Pancreas (tissue), 10 donors: ENCODE measurements at regions not wholly inside any gene's neighbourhood (a gene's known extent, or its start where the extent isn't known, plus 50 kb on each side); places are given as distances from the start of the nearest gene placed in this dataset.

Experiments used
- ATAC-seq, 4 donors: fragments of 200-7000 bp; cut with Tn5 transposase; one replicate each; pipeline versions ENCODE4 v1.8.0 to v1.9.1; 2020; ENCODE audit warnings: mild to moderate bottlenecking in 4 of 4, moderate library complexity in 4 of 4
- DNase-seq, 6 donors: peaks; one replicate each; pipeline ENCODE4 v3.0.0-alpha.2; 2020
- FAIRE-seq: peaks from 2 replicates; lab custom pipeline; 2012; peaks lifted over from hg19 to GRCh38; lab: Jason Lieb, UNC
- H3K27ac ChIP-seq, 4 donors: fragments of 200-600 bp; sonication (generic); 1 replicate in 3 of 4; 2 replicates in 1 of 4; pipeline versions ENCODE4 v1.5.0 to v1.8.0; 2020
- H3K27me3 ChIP-seq, 4 donors: fragments of 200-600 bp; one replicate each; pipeline ENCODE4 v1.8.0; 2021
- H3K36me3 ChIP-seq, 3 donors: fragments of 200-600 bp; sonication (generic) in 1 of 3; one replicate each; pipeline versions ENCODE4 v1.5.0 to v1.8.0; 2020 to 2021
- H3K4me1 ChIP-seq, 3 donors: fragments of 200-600 bp; one replicate each; pipeline ENCODE4 v1.8.0; 2021
- H3K4me3 ChIP-seq, 4 donors: fragments of 200-600 bp; sonication (generic) in 2 of 4; one replicate each; pipeline versions ENCODE4 v1.5.0 to v1.8.0; 2020 to 2021
- H3K9me3 ChIP-seq, 4 donors: fragments of 200-600 bp; one replicate each; pipeline ENCODE4 v1.8.0; 2021
- WGBS, 2 donors: extraction: QIAGEN DNeasy Blood & Tissue Kit; methylation state at CpG; one replicate each; pipeline ENCODE4 v1.1.7; 2013; 5-methylcytosine and 5-hydroxymethylcytosine counted together
- intact Hi-C, 3 donors: fragments of 100-400 bp; cut with DNase I; formaldehyde crosslinking; loops; one replicate each; pipeline versions ENCODE4 v1.11.1 to v1.14.2; 2022
- TF ChIP-seq, protein P1 (sequence below), 4 donors: fragments of 200-600 bp; sonication (generic) in 3 of 4; IDR thresholded peaks; one replicate each; pipeline versions ENCODE4 v1.5.0 to v1.8.0; 2021; ENCODE audit warnings: antibody characterized with exemption in 4 of 4
- donor health status: healthy with polysubstance abuse.
- donor health status: DM: no; HTN: no; CAD: no; lungs with moderate emphysema.
- donor health status: DM: no; HTN: no; CAD: no.
- donor health status: control.
- donor health status: control.
- donor health status: Bipolar disorder and iron deficiency.
- donor health status: DM: yes; HTN: yes; CAD: no.
- donor health status: DM: no; HTN: no; CAD: no.
- donor health status: DM: no; HTN: no; CAD: no.
- donor health status: DM: yes; HTN: yes; CAD: no.

DNA sequence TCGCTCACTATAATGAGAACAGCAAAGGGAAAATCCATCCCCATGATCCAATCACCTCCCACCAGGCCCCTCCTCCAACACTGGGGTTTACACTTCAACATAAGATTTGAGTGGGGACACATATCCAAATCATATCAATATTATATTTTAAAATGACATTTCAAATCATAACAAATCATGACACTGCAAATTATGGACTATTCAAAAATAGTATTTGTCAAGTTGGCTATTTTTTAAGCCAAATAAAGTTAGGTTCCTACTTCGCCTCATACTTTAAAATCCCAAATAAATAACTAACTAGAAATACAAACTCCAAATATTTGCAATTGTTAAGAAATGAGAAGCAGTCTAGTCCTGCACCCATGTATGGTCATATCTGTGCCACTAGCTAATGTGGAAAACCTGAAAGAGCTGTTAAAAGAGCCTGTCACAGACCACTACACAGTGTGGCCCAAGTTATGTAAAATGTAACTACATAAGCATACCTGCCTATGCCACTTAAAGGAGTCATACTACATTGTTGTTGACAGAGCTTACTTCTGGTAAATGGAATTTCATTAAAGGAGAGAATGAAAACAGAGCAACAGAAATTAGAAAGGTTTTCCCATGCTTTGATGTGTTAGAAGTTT lies 334.7 kb upstream of the GULP1 start:
- WGBS, 2 donors, result 85 to 90% methylated on average over 2 of the region's 2 CpGs
- H3K27me3 ChIP-seq, result no peaks in the 10 kb centered on the region
- TF ChIP-seq, protein P1, sequence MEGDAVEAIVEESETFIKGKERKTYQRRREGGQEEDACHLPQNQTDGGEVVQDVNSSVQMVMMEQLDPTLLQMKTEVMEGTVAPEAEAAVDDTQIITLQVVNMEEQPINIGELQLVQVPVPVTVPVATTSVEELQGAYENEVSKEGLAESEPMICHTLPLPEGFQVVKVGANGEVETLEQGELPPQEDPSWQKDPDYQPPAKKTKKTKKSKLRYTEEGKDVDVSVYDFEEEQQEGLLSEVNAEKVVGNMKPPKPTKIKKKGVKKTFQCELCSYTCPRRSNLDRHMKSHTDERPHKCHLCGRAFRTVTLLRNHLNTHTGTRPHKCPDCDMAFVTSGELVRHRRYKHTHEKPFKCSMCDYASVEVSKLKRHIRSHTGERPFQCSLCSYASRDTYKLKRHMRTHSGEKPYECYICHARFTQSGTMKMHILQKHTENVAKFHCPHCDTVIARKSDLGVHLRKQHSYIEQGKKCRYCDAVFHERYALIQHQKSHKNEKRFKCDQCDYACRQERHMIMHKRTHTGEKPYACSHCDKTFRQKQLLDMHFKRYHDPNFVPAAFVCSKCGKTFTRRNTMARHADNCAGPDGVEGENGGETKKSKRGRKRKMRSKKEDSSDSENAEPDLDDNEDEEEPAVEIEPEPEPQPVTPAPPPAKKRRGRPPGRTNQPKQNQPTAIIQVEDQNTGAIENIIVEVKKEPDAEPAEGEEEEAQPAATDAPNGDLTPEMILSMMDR (IDR thresholded peaks at IDR 0.05), result no peak

GRCh38 chr2:187959821-187960220 lies 331.9 kb upstream of the GULP1 start:
- Histone ChIP-seq H3K4me1 (no peaks in the 10 kb centered on the region), H3K27me3 (no peaks in the 10 kb centered on the region), H3K27ac (no peak overlapping the region), H3K4me3 (no peak overlapping the region), H3K9me3 (no peaks in the 10 kb centered on the region), H3K36me3 (no peaks in the 10 kb centered on the region)
- TF ChIP-seq, protein P1 (IDR thresholded peaks at IDR 0.05), result no peak
- no peak for ATAC-seq
- no peak for FAIRE-seq
- intact Hi-C loops, result no loop called here
- DNase-seq, result no peak

More for the DNA sequence above, 334.7 kb upstream of the GULP1 start:
- Histone ChIP-seq H3K27ac (no peak overlapping the region), H3K4me1 (no peaks in the 10 kb centered on the region), H3K9me3 (no peaks in the 10 kb centered on the region), H3K4me3 (no peak overlapping the region), H3K36me3 (no peaks in the 10 kb centered on the region)
- intact Hi-C loops, result no loop called here
- FAIRE-seq, result no peak
- ATAC-seq, result peak in 2 of 4 donors; percentile 18 to 36
- DNase-seq, result no peak

GRCh38 chr2:187962538-187962937 lies 329.1 kb upstream of the GULP1 start:
- no peak overlapping the region for H3K4me3 ChIP-seq
- intact Hi-C loops, result no loop called here
- no peak for FAIRE-seq
- no peaks in the 10 kb centered on the region for H3K27me3 ChIP-seq
- WGBS, 2 donors, result 87 to 90% methylated on average over 2 of the region's 2 CpGs
- H3K4me1 ChIP-seq, result no peaks in the 10 kb centered on the region
- no peak for DNase-seq
- no peak for ATAC-seq
- no peaks in the 10 kb centered on the region for H3K9me3 ChIP-seq
- TF ChIP-seq, protein P1 (IDR thresholded peaks at IDR 0.05), result no peak
- H3K27ac ChIP-seq, result no peak overlapping the region
- no peaks in the 10 kb centered on the region for H3K36me3 ChIP-seq

DNA sequence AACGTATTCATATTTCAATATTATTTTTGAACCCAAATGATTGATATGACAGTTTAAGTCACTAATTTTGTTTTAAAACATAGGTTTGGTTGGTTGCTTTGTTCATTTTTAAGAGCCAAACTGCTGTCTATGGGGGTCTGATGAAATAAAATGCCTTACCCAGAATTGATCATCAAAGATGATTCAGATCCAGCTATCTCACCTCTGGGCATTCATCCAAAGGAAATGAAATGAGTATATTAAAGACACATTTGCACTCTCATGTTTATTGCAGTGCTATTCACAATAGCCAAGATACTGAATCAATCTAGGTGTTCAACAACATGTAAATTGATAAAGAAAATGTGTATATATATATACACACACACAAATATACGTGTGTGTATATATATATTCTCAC lies 326.9 kb upstream of the GULP1 start:
- FAIRE-seq (no peak), DNase-seq (no peak), ATAC-seq (no peak)
- H3K4me1 ChIP-seq, result no peaks in the 10 kb centered on the region
- intact Hi-C loops, result no loop called here
- H3K27ac ChIP-seq, result no peak overlapping the region
- TF ChIP-seq, protein P1 (IDR thresholded peaks at IDR 0.05), result no peak
- H3K4me3 ChIP-seq, result no peak overlapping the region
- no peaks in the 10 kb centered on the region for H3K36me3 ChIP-seq
- H3K27me3 ChIP-seq, result no peaks in the 10 kb centered on the region
- no peaks in the 10 kb centered on the region for H3K9me3 ChIP-seq
- WGBS, 2 donors, result 66 to 88% methylated on average over 2 of the region's 2 CpGs

DNA sequence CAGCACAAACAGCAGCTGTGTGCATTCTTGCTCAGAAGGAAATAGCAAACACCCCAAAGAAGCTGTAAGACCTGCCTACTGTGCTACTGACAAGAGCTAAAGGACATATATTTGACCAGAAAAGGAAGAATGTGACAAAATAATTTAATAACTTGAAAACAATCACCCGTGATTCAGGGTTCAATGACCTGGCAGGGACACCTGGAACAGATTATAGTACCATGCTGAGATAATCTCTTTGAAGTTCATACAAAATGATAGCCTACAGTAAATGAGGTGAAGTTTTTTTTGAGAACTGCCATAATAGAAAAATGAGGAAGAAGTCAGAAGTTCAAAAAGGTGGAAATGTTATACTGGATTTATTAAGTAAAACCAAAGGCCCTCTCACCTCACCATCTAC lies 324.8 kb upstream of the GULP1 start:
- 24 to 31% methylated on average over 1 of the region's 1 CpG for WGBS, 2 donors
- TF ChIP-seq, protein P1 (IDR thresholded peaks at IDR 0.05), result no peak
- no peak overlapping the region for H3K27ac ChIP-seq
- ATAC-seq, result no peak
- no peak for FAIRE-seq
- H3K27me3 ChIP-seq, result no peaks in the 10 kb centered on the region
- no peaks in the 10 kb centered on the region for H3K4me1 ChIP-seq
- intact Hi-C loops, result no loop called here
- H3K4me3 ChIP-seq, result no peak overlapping the region
- DNase-seq, result no peak
- H3K36me3 ChIP-seq, result no peaks in the 10 kb centered on the region
- no peaks in the 10 kb centered on the region for H3K9me3 ChIP-seq
